HG02870 (cell line): ENCODE measurements at regions not wholly inside any gene's neighbourhood (a gene's known extent, or its start where the extent isn't known, plus 50 kb on each side); places are given as distances from the start of the nearest gene placed in this dataset.
"Not testable (repeated sequence)": the region's sequence is repeated elsewhere in the genome, so short reads cannot be mapped to it uniquely, and the experiment has no call there.

ENCODE experiments used
- ATAC-seq: cut with Tn5 transposase; IDR thresholded peaks from one replicate; pipeline ENCODE4 v1.9.1; 2021; ENCODE audit warnings: mild to moderate bottlenecking, moderate library complexity; ENCODE audit not compliant: unreplicated experiment

DNA sequence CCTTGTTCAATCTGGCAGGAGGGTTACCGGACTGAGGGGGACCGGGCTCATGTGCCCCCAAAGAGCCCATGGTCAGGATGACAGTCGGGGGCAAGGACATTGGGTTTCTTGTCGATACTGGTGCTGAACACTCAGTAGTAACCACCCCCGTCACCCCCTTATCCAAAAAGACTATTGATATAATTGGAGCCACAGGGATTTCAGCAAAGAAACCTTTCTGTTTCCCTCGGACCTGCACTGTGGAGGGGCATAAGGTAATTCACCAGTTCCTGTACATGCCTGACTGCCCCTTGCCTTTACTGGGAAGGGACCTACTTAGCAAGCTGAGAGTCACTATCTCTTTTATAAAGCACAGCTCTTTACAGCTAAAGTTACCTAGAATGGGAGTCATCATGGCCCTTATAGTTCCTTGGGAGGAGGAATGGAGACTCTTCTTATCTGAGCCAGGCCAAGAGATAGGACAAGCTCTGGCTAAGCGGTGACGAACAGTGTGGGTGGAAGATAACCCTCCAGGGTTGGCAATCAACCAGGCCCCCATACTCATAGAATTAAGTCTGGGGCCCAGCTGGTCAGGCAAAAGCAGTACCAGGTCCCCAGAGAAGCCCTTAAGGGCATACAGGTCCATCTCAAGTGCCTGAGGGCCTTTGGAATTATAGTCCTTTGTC is 603.7 kb downstream of the UQCRFS1 start:
- no peak for ATAC-seq

DNA sequence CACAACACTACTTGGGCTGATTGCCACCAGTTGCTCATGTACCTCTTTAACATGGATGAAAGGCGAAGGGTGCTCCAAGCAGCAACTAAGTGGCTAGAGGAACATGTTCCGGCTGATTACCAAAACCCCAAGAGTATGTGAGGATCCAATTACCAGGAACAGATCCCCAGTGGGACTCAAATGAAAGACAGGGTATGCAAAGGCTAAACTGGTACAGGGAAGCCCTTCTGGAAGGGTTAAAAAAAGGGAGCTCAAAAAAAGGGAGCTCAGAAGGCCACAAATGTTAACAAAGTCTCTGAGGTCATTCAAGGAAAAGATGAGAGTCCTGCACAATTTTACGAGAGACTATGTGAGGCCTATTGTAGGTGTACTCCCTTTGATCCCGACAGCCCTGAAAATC is 604.7 kb downstream of the UQCRFS1 start:
- ATAC-seq: no peak

DNA sequence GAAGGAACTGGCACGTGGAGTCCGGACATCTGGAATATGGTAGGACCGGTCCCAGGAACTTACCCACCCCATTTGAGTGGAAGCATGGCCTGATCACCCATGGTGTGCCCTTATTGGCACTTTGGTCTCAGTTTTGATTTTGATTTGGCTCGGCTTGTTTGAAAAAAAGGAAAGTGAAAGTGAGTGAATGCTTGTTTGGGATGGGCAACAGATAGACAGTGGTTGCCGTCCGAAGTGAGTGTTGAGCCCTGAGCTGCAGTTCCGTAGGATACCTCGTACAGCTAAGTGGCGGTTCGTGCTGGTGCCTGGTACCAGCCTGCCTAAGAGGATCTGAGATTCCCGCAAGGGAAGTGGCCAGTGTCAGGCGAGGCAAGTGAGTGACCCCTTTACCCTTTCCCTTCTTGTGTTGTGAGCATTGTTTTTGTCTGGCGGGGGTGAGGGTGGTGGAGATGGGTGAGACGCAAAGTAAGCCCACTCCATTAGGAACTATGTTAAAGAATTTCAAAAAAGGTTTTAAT is 605.8 kb downstream of the UQCRFS1 start:
- no peak for ATAC-seq

DNA sequence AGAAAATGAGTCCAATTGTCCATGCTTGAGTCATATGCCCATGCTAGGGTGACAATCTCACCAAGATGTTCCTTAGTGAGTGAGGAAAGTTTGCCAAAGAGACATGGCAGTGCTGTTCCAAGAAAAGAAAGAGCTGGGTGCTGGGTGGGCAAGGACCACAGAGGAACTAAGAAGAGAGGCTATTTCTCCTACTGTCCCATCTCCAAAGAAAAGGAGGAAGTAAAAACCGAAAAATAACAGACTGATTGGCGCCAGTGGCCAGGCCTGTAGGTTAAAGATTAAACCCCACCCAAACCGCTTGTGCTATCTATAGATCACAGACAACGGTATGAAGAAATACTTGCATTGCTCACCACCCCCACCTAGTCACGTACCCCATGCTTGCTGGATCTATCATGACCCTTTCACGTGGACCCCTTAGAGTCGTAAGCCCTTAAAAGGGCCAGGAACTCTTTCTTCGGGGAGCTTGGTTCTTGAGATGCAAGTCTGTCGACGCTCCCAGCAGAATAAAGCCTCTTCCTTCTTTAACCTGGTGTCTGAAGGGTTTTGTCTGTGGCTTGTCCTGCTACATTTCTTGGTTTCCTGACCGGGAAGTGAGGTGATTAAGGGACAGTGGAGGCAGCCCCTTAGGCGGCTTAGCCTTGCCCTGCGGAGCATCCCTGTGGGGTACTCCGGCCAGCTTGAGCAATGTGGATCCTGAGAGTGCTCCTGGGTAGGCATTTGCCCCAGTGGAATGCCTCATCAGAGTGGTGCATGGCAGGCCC is 606.5 kb downstream of the UQCRFS1 start:
- ATAC-seq: no peak

DNA sequence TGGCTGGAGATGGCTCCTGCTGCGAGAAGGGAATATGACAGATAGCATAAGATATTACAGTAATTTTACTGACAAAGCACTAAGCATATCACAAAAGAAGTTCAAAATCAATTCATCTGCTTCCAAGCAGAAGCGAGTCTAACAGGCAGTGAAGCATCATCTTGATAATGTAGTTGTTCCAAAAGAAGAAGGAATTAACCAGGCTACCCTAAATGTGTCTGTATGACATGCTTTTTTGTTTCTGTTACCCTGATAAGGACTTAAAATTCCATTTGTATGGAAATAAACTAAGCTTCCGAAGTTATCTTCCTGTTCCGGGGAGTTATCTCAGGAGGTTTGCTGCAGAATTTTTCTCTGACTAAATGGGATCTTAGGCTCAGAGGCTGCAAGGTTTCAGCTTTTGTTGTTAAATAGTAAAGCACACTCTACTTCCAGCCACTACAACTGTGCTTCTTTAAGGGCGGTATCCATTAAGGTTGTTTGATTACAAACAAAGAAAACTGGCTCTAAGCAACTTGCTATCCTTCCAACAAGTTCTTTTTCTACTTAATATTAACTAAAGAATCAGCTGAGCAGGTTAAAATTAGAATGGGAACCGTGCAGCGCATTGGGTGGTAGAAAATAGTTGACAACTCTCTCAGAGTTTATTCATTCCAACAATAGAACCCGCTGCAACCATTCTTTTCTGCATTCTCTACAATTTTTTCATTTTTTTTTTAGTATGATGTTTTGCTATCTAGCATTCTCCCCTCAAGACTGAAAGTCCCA is 607.3 kb downstream of the UQCRFS1 start:
- no peak for ATAC-seq

DNA sequence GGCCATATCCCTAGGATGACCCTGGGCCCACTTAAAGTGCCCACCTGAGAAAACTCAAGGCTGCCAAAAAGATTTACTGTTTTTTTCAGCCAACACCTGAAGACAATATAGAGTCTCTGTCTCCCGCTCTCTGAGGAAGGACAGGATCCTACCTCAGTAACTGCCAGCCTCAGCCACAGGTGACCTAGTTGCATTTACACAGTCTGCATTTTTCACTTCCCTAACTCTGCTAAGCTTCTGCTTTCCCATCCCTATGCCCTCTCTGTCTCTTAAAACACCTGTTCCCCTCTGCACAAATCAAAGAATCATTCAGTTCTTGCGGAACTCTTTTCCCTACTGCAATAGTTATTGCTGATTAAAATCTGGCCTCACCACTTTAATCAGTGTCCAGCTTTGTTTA is 609.5 kb downstream of the UQCRFS1 start:
- ATAC-seq: no peak

DNA sequence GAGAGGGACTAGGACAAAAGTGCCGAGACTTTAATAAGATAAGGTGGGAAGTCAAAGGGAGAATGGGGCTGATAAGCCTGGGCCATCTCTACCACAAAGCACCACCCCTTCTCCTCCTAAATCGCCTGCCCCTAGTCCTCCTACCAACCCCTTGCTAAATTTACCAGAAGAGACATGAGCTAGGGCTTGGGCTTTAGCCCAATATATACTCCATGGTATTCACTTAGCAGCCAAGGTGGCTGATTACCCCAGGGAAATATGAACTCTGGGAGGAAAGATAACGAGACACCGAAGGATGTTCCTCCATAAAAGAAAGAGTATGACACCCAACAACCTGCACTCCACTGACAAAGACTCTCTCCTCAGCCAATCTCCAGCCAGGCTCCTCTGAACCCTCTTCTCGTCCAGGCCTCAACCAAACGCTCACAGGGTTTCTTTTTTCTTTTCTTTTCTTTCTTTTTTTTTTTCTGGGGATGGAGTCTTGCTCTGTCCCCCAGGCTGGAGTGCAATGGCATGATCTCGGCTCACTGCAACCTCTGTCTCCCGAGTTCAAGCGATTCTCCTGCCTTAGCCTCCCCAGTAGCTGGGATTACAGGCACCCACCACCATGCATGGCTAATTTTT is 610.2 kb downstream of the UQCRFS1 start:
- ATAC-seq: no peak

DNA sequence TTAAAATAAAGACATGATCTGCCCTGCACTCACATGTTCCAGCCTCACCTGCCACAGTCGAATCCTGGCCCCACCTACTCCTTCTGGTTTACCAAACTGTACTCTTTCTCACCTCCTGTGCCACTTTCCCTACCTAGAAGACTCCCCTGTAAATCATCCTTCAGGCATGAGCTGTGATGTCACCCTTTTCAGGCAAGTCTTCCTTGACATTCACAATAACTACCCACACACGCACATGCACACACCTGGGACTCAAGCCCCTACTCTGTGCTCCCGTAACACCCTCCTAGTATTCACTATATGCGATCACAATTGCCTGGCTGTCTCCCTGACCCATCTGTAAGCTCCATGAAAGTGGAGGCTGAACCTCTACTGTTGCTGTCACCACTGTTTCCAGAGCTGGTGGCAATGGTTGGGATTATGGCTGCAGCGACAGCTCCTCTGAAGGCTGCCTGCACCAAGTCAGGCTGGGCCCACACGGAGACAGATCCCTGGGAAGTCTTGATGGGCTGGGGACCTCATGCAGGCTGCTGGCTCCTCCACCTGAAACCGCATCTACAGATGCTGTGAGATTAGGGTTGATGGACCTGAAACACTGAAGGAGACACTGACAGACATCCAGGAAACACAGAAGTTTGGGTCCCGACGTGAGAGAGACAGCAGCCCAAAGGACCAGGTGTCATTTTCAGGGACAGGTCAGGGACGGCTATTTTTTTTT is 611.1 kb downstream of the UQCRFS1 start:
- ATAC-seq: no peak

DNA sequence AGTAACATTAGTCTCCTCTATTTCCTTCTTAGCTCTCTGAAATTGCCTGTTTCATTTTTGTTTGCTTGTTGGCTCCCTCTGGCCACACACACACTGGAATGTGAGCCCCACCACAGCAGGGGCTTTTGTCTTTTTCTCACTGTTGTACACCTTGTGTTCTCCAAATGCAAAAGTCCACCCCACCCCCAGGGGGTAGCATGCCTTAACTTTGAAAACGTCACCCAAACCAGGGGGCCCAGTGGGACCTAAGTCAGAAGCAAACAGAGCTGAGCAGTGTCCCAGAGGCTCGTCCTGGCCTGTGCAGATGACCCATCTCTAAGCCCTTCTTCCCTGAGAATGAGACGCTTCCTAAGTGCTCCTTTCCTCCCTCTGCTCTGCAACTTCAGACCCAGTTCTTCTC is 614.1 kb downstream of the UQCRFS1 start:
- ATAC-seq: no peak

DNA sequence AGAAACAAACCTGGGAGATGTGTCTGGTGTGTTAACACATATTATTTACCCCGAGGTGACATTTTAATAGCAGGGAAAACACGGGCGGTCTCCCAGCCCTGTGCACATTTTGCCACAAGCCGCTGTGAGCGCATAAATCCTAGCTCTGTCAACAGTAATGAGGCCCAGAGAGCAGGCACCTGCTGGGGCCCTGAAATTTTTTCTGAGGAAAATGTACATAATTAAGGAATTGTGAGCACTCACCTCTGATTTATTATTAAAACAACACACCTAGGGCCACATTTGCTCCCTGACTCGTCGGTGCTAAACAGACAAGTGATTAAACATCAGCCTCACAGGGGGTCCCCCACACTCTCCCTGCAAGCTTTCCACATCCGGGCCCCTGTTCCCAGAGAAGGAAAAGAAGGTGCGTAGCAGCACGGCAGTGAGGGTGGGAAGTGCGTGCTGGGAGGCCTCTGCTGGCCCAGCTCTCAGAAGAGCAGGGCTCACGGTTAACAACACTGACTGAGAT is 616.3 kb downstream of the UQCRFS1 start:
- ATAC-seq: no peak

DNA sequence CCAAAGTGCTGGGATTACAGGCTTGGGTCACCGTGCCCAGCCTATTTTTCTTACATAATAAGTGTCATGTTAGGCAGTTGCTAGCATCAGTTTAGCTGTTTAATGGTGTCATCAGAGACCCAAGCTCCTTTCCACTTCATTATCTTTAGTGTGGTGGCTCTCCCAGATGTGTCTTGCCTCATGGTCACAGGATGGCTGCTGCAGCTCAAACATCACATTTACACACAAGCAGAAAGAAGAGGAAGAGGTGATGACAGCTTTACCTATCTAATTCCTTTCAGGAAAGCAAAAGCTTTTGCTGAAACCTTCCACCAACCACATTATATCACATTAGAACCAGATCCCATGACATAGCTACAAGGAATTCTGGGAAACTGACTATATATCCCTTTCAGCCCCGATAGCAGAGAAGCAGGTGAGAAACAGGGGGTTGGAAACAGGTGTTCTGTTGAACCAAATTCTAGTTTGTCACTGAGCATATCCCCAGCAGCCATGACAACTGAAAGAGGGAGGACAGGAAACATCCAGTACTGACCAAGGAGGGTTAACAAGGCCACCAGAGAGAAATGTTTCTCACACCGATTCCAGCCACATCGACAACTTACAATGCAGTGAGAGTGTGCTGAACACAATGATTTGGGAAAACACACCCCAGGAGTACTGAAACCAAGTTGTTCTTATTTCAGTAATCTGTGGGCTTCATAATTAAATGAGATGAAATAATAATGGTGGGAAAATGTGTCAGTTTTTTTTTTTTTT is 617.0 kb downstream of the UQCRFS1 start:
- no peak for ATAC-seq

DNA sequence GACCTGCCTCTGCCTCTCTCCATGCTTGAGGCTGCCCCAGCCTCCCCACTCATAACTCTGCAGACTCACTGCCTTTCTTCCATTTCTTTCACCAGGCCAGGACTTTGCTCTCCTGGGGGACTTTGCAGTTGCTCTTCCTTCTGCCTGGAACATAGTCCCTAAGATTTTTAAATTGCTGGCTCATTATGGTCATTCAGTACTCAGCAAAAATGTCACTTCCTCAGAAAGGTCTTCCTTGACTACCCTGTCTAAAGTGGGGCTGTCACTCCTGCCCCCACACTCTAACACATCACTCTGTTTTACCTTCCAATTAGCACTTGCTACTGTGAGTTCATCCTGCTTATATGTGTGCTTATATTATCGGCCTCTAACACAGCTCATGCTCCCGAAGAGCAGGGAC is 618.2 kb downstream of the UQCRFS1 start:
- ATAC-seq: no peak

DNA sequence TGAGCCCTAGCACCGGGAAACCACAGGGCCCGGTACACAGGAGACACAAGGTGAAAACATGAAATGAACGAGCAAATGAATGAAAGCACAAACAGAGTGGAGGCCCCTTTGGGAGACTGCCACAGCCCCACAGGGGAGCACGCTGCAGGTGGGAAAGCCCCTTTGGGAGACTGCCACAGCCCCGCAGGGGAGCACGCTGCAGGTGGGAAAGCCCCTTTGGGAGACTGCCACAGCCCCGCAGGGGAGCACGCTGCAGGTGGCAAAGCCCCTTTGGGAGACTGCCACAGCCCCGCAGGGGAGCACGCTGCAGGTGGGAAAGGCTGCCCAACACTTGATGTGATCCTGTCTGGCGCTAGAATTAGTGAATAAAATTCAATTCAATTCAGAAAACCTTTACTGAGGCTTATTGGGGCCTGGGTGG is 623.0 kb downstream of the UQCRFS1 start:
- ATAC-seq: not testable (repeated sequence)

DNA sequence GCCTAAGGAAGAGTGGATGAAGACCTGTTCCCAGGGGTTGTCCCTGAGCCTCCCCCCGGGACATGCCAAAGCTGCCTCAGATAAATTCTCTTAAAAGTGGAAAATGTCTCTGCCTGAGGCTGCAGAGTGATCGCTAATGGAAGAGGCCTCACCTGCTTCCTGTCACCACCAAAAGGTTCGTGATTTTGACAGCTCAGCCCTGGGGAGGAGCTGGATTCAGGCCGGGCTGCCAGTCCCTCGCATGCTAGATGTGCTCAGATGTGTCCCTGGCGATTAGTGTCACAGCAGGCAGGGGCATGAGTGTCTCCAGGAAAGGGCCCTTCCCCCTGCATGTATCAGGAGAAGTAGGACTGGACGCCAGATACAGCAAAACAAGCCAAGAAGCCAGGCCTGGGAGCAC is 626.5 kb downstream of the UQCRFS1 start:
- ATAC-seq: no peak

DNA sequence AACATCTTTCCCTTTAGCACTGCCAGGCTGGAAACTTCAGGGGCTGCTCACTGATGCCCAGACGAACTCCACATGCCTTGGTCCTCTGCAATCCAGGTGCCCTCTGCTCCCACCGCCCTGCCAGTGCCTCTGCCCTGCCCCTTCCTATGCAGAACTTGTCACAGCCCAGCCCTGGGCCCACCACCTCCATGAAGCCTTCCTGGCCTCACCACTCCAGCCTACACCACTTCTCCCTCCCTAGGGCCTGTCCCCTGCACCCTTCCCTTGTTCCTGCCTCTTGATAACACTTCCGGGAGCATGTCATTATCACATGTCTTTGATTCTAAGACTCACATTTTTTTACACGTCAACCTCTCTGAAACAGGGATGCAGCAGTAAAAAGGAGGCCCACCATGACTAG is 627.2 kb downstream of the UQCRFS1 start:
- no peak for ATAC-seq

DNA sequence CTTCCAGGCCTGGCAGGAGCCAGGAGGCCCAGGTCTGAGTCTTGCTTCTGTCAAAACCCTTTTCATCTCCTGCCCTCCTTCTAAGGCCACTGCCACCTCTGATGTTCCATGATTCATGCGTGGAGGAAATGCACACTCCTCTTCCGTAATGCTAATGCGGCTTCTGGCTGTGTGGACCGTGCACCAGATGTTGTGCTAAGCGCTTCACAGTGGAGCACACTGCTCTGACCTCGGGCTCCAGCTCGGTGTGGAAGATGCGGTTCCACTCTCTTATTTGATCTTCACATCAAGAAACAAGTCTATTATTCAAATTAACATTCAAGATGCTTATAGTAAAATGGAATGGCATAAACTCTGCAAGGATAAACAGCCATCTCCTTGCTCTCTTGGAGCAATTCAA is 629.2 kb downstream of the UQCRFS1 start:
- no peak for ATAC-seq

DNA sequence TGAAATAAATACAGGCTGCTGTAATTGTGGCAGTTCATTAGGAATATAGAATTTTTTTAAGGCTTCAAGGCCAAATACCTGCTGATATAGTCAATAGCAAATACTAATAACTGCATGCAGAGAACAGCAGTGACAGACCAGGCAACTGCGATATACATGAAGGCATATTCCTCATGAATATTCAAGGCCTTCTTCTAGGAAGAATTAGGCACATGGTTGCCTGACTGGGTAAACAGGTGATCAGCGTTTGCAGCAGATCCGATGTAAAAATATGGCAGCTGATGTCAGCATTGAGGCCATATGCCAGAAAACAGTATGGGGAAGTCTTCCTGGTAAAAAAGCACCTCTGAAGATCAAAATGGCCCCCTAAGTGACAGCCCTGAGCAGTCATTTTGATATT is 629.7 kb downstream of the UQCRFS1 start:
- ATAC-seq: no peak

DNA sequence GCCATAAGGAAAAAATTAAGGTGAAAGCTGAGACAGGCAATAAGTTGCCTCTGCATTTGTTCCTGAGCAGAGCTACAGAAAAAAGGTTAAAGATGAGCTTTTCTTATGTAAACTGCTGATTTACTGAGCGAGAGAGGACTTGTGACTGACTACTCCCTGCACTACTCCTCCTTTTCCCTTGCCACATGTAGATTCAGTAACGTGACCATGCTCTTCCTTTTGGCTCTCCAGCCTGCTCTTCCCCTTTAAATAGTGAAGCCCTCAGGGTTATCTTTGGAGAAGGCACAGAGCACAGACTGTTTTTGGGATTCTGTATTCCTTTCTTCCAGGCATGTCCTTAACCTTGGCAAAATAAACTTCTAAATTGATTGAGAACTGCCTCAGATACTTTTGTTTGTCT is 630.2 kb downstream of the UQCRFS1 start:
- no peak for ATAC-seq

DNA sequence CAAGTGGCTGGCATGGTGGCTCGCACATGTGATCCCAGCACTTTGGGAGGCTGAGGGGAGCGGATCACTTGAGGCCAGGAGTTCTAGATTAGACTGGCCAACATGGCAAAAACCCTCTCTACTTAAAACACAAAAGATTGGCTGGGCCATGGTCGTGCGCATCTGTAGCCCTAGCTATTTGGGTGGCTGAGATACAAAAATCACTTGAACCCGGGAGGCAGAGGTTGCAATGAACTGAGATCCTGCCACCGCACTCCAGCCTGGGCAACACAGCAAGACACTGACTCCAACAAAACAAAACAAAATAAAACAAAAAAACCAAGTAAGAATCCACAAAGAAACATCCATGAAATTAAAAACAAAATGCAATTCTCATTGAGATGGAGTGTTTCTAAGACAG is 630.6 kb downstream of the UQCRFS1 start:
- ATAC-seq: no peak

DNA sequence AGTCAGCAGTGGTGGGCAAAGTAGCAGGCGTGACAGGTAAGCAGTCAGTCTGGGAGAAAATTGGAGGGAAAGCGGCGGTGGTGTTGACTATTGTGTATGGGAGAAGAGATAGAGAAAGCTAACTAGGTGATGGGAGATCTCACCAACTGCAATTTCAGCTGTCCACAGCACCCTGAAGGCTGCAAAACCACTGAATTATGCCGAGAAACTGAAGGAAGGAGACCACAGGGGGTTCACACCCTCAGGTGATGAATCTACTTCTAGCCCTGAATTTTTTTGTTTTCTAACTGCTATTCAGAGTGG is 631.5 kb downstream of the UQCRFS1 start:
- ATAC-seq: no peak
